ENCODE measurements at regions not wholly inside any gene's neighbourhood (a gene's known extent, or its start where the extent isn't known, plus 50 kb on each side); places are given as distances from the start of the nearest gene placed in this dataset.

GRCh38 chr2:9140645-9141044 lies 66.0 kb upstream of the ASAP2 start:
- Histone ChIP-seq H3K4me3 (ENCODE audit: control insufficient read depth in 1 of 2, extremely low read depth in 1 of 2, low read length in 1 of 2) (no peak overlapping the region), H3K36me3 (ENCODE audit: control insufficient read depth in 2 of 2, extremely low read depth in 1 of 2, insufficient read depth in 1 of 2, low read length in 1 of 2) (no peaks in the 10 kb centered on the region), H3K27ac (ENCODE audit: low read length) (no peak overlapping the region), H3K4me1 (ENCODE audit: control insufficient read depth in 1 of 2, extremely low read depth in 1 of 2, insufficient read depth in 2 of 2, low read length in 2 of 2) (peaks cover 0 to 9% of the 10 kb centered on the region in 2 experiments), H3K27me3 (replicated peaks in 1 of 2; ENCODE audit: control insufficient read depth in 2 of 2, extremely low read depth in 1 of 2, insufficient read depth in 2 of 2, low read length in 1 of 2) (peaks cover 0 to 40% of the 10 kb centered on the region in 2 experiments), H3K9me3 (no peaks in the 10 kb centered on the region)
- Mint-ChIP-seq H3K27ac (no peak overlapping the region), H3K4me3 (no peak overlapping the region), H3K36me3 (no peaks in the 10 kb centered on the region), H3K9me3 (no peaks in the 10 kb centered on the region), H3K27me3 (peaks cover 16 to 19% of the 10 kb centered on the region in 2 donors), H3K4me1 (peaks cover 0 to 3% (median 0%) of the 10 kb centered on the region in 3 donors)
- CTCF ChIA-PET, result interaction anchor here in 1 of 2 donors (0.7 kb wide), 1 partner anchor 596 kb away, joined by 6 read pairs; no protein-coding TSS in a partner anchor
- 81% methylated on average over 7 of the region's 7 CpGs for WGBS (ENCODE audit: insufficient coverage)
- POLR2A ChIA-PET, result no interaction called here
- DNase-seq, result no peak
- no peak for ATAC-seq (replicated peaks in 1 of 4)

GRCh38 chr2:9139491-9140443 lies 66.8 kb upstream of the ASAP2 start:
- peaks cover 0 to 3% (median 0%) of the 10 kb centered on the region in 3 donors for H3K4me1 Mint-ChIP-seq
- no peaks in the 10 kb centered on the region for H3K9me3 Mint-ChIP-seq
- DNase-seq (peak in 33 of 35 experiments; percentile 7 to 65 (median 40)), ATAC-seq (replicated peaks in 1 of 4) (no peak)
- H3K4me3 Mint-ChIP-seq, result no peak overlapping the region
- Histone ChIP-seq H3K27ac (ENCODE audit: low read length) (no peak overlapping the region), H3K4me3 (ENCODE audit: control insufficient read depth in 1 of 2, extremely low read depth in 1 of 2, low read length in 1 of 2) (no peak overlapping the region), H3K4me1 (ENCODE audit: control insufficient read depth in 1 of 2, extremely low read depth in 1 of 2, insufficient read depth in 2 of 2, low read length in 2 of 2) (peaks cover 0 to 9% of the 10 kb centered on the region in 2 experiments), H3K36me3 (ENCODE audit: control insufficient read depth in 2 of 2, extremely low read depth in 1 of 2, insufficient read depth in 1 of 2, low read length in 1 of 2) (no peaks in the 10 kb centered on the region), H3K27me3 (replicated peaks in 1 of 2; ENCODE audit: control insufficient read depth in 2 of 2, extremely low read depth in 1 of 2, insufficient read depth in 2 of 2, low read length in 1 of 2) (peaks cover 0 to 39% of the 10 kb centered on the region in 2 experiments), H3K9me3 (no peaks in the 10 kb centered on the region)
- H3K36me3 Mint-ChIP-seq, result no peaks in the 10 kb centered on the region
- H3K27me3 Mint-ChIP-seq, result peaks cover 16 to 21% of the 10 kb centered on the region in 2 donors
- 33% methylated on average over 10 of the region's 19 CpGs for WGBS (ENCODE audit: insufficient coverage)
- H3K27ac Mint-ChIP-seq, result no peak overlapping the region
- ChIA-PET CTCF (interaction anchor here in 1 of 2 donors (0.6 kb wide), 1 partner anchor 336 kb away, joined by 4 read pairs; no protein-coding TSS in a partner anchor), POLR2A (no interaction called here)

GRCh38 chr2:9137379-9138150 lies 69.0 kb upstream of the ASAP2 start:
- 84% methylated on average over 21 of the region's 24 CpGs for WGBS (ENCODE audit: insufficient coverage)
- ChIA-PET CTCF (interaction anchor here (0.5 to 0.8 kb wide), 2 partner anchors 264 to 748 kb away, joined by 3 read pairs; no protein-coding TSS in a partner anchor), POLR2A (no interaction called here)
- H3K4me3 ChIP-seq (ENCODE audit: control insufficient read depth in 1 of 2, extremely low read depth in 1 of 2, low read length in 1 of 2), result no peak overlapping the region
- H3K27ac ChIP-seq (ENCODE audit: low read length), result no peak overlapping the region
- no peaks in the 10 kb centered on the region for H3K36me3 Mint-ChIP-seq
- H3K36me3 ChIP-seq (ENCODE audit: control insufficient read depth in 2 of 2, extremely low read depth in 1 of 2, insufficient read depth in 1 of 2, low read length in 1 of 2), result no peaks in the 10 kb centered on the region
- no peak overlapping the region for H3K4me3 Mint-ChIP-seq
- no peak for ATAC-seq (replicated peaks in 1 of 4)
- peaks cover 0 to 1% of the 10 kb centered on the region in 2 experiments for H3K4me1 ChIP-seq (ENCODE audit: control insufficient read depth in 1 of 2, extremely low read depth in 1 of 2, insufficient read depth in 2 of 2, low read length in 2 of 2)
- H3K9me3 Mint-ChIP-seq, result peaks cover 0 to 9% (median 9%) of the 10 kb centered on the region in 3 donors
- H3K27ac Mint-ChIP-seq, result no peak overlapping the region
- no peaks in the 10 kb centered on the region for H3K9me3 ChIP-seq
- H3K4me1 Mint-ChIP-seq, result no peaks in the 10 kb centered on the region
- DNase-seq, result no peak
- H3K27me3 ChIP-seq (replicated peaks in 1 of 2; ENCODE audit: control insufficient read depth in 2 of 2, extremely low read depth in 1 of 2, insufficient read depth in 2 of 2, low read length in 1 of 2), result peaks cover 0 to 34% of the 10 kb centered on the region in 2 experiments
- H3K27me3 Mint-ChIP-seq, result peaks cover 12 to 26% of the 10 kb centered on the region in 2 donors

- CTCF ChIA-PET, result no interaction called here
- no peak for DNase-seq
- no peak overlapping the region for H3K27ac Mint-ChIP-seq
Observed at GRCh38 chr2:9135822-9136558, 70.6 kb upstream of the ASAP2 start.

GRCh38 chr2:9127316-9127715 lies 79.3 kb upstream of the ASAP2 start:
- no peaks in the 10 kb centered on the region for H3K9me3 ChIP-seq
- DNase-seq (no peak), ATAC-seq (replicated peaks in 1 of 4) (no peak)
- H3K36me3 ChIP-seq (ENCODE audit: control insufficient read depth in 2 of 2, extremely low read depth in 1 of 2, insufficient read depth in 1 of 2, low read length in 1 of 2), result no peaks in the 10 kb centered on the region
- Mint-ChIP-seq H3K27ac (no peak overlapping the region), H3K4me3 (no peak overlapping the region), H3K4me1 (peaks cover 0 to 3% (median 0%) of the 10 kb centered on the region in 3 donors), H3K9me3 (peaks cover 0 to 5% (median 3%) of the 10 kb centered on the region in 3 donors), H3K36me3 (no peaks in the 10 kb centered on the region), H3K27me3 (peaks cover 2 to 7% of the 10 kb centered on the region in 2 donors)
- CTCF ChIA-PET, result no interaction called here
- no peaks in the 10 kb centered on the region for H3K4me1 ChIP-seq (ENCODE audit: control insufficient read depth in 1 of 2, extremely low read depth in 1 of 2, insufficient read depth in 2 of 2, low read length in 2 of 2)
- peaks cover 0 to 22% of the 10 kb centered on the region in 2 experiments for H3K27me3 ChIP-seq (replicated peaks in 1 of 2; ENCODE audit: control insufficient read depth in 2 of 2, extremely low read depth in 1 of 2, insufficient read depth in 2 of 2, low read length in 1 of 2)
- no peak overlapping the region for H3K27ac ChIP-seq (ENCODE audit: low read length)
- no peak overlapping the region for H3K4me3 ChIP-seq (ENCODE audit: control insufficient read depth in 1 of 2, extremely low read depth in 1 of 2, low read length in 1 of 2)
- POLR2A ChIA-PET, result interaction anchor here in 1 of 2 donors (0.6 kb wide), 1 partner anchor 253 kb away, joined by 3 read pairs; no protein-coding TSS in a partner anchor
- WGBS (ENCODE audit: insufficient coverage), result 94% methylated on average over 7 of the region's 8 CpGs

More at GRCh38 chr2:9135822-9136558, 70.6 kb upstream of the ASAP2 start:
- Histone ChIP-seq H3K9me3 (no peaks in the 10 kb centered on the region), H3K36me3 (ENCODE audit: control insufficient read depth in 2 of 2, extremely low read depth in 1 of 2, insufficient read depth in 1 of 2, low read length in 1 of 2) (no peaks in the 10 kb centered on the region), H3K27ac (ENCODE audit: low read length) (no peak overlapping the region), H3K4me3 (ENCODE audit: control insufficient read depth in 1 of 2, extremely low read depth in 1 of 2, low read length in 1 of 2) (no peak overlapping the region), H3K27me3 (replicated peaks in 1 of 2; ENCODE audit: control insufficient read depth in 2 of 2, extremely low read depth in 1 of 2, insufficient read depth in 2 of 2, low read length in 1 of 2) (peaks cover 0 to 27% of the 10 kb centered on the region in 2 experiments), H3K4me1 (ENCODE audit: control insufficient read depth in 1 of 2, extremely low read depth in 1 of 2, insufficient read depth in 2 of 2, low read length in 2 of 2) (no peaks in the 10 kb centered on the region)
- Mint-ChIP-seq H3K27me3 (peaks cover 7 to 16% of the 10 kb centered on the region in 2 donors), H3K4me1 (no peaks in the 10 kb centered on the region), H3K9me3 (peaks cover 0 to 9% (median 9%) of the 10 kb centered on the region in 3 donors), H3K4me3 (no peak overlapping the region), H3K36me3 (no peaks in the 10 kb centered on the region)
- POLR2A ChIA-PET, result interaction anchor here in 1 of 2 donors (0.6 kb wide), 1 partner anchor 280 kb away, joined by 6 read pairs; no protein-coding TSS in a partner anchor
- no peak for ATAC-seq (replicated peaks in 1 of 4)
- 88% methylated on average over 11 of the region's 15 CpGs for WGBS (ENCODE audit: insufficient coverage)
